Fibroblast of skin of back (primary cell): ENCODE measurements at regions not wholly inside any gene's neighbourhood (a gene's known extent, or its start where the extent isn't known, plus 50 kb on each side); places are given as distances from the start of the nearest gene placed in this dataset.
A peak's percentile ranks its signal among the peaks of the same experiment; 100 is the strongest.
"Not testable (repeated sequence)": the region's sequence is repeated elsewhere in the genome, so short reads cannot be mapped to it uniquely, and the experiment has no call there.

Source experiments
- DNase-seq: peaks from one replicate; pipeline ENCODE4 v3.0.0-alpha.2; 2013

GRCh38 chr2:35538796-35539195, 816.8 kb upstream of the CRIM1 start:
- peak; percentile 2 for DNase-seq

GRCh38 chr2:35530615-35531135, 824.9 kb upstream of the CRIM1 start:
- DNase-seq, result no peak

GRCh38 chr2:35526741-35527140, 828.8 kb upstream of the CRIM1 start:
- peak; percentile 1 for DNase-seq

GRCh38 chr2:35522450-35522849, 833.1 kb upstream of the CRIM1 start:
- DNase-seq, result no peak

GRCh38 chr2:35510636-35511035, 844.9 kb upstream of the CRIM1 start:
- no peak for DNase-seq

- DNase-seq, result no peak
Observed at GRCh38 chr2:35508601-35509000, 847.0 kb upstream of the CRIM1 start.

GRCh38 chr2:35504419-35504818, 851.2 kb upstream of the CRIM1 start:
- no peak for DNase-seq

- DNase-seq, result no peak
Observed at GRCh38 chr2:35503738-35504199, 851.8 kb upstream of the CRIM1 start.

GRCh38 chr2:35503311-35503710, 852.3 kb upstream of the CRIM1 start:
- no peak for DNase-seq

GRCh38 chr2:35501076-35501475, 854.5 kb upstream of the CRIM1 start:
- no peak for DNase-seq

GRCh38 chr2:35496022-35496421, 859.6 kb upstream of the CRIM1 start:
- no peak for DNase-seq

- DNase-seq, result no peak
Observed at GRCh38 chr2:35495182-35495581, 860.4 kb upstream of the CRIM1 start.

- not testable (repeated sequence) for DNase-seq
Observed at GRCh38 chr2:35478121-35478520, 877.5 kb upstream of the CRIM1 start.

GRCh38 chr2:35468245-35468644, 887.3 kb upstream of the CRIM1 start:
- peak; percentile 42 for DNase-seq

GRCh38 chr2:35463805-35464596, 891.6 kb upstream of the CRIM1 start:
- DNase-seq, result peak; percentile 56

GRCh38 chr2:35462226-35462998, 893.2 kb upstream of the CRIM1 start:
- DNase-seq, result peak; percentile 91

- no peak for DNase-seq
Observed at GRCh38 chr2:35461406-35461805, 894.2 kb upstream of the CRIM1 start.

GRCh38 chr2:35454966-35455638, 900.5 kb upstream of the CRIM1 start:
- DNase-seq, result peak; percentile 21

GRCh38 chr2:35447821-35448220, 907.8 kb upstream of the CRIM1 start:
- DNase-seq, result no peak

- DNase-seq, result no peak
Observed at GRCh38 chr2:35447215-35447614, 908.4 kb upstream of the CRIM1 start.

- no peak for DNase-seq
Observed at GRCh38 chr2:35443087-35443486, 912.5 kb upstream of the CRIM1 start.

- DNase-seq, result not testable (repeated sequence)
Observed at GRCh38 chr2:35441575-35441974, 914.0 kb upstream of the CRIM1 start.

GRCh38 chr2:35440308-35440707, 915.3 kb upstream of the CRIM1 start:
- not testable (repeated sequence) for DNase-seq
